Prostate gland (tissue), 2 donors: ENCODE measurements at regions not wholly inside any gene's neighbourhood (a gene's known extent, or its start where the extent isn't known, plus 50 kb on each side); places are given as distances from the start of the nearest gene placed in this dataset.

ENCODE experiments used
- CTCF ChIP-seq, 4 experiments: fragments of 200-600 bp in 2 of 4; fragments of 450-650 bp in 2 of 4; sonication (generic) in 2 of 4; IDR thresholded peaks; 1 replicate in 3 of 4; 2 replicates in 1 of 4; pipeline ENCODE4 v1.5.1; 2016 to 2019; ENCODE audit warnings: antibody characterized with exemption in 4 of 4, mild to moderate bottlenecking in 2 of 4, moderate library complexity in 2 of 4
- POLR2A ChIP-seq: fragments of 450-650 bp; IDR thresholded peaks from one replicate; pipeline ENCODE4 v1.6.1; 2016; ENCODE audit warnings: antibody characterized with exemption, mild to moderate bottlenecking

- TF ChIP-seq CTCF (IDR thresholded peaks at IDR 0.05) (no peak), POLR2A (no peak)
These were observed 478.3 kb upstream of the ISX start for GRCh38 chr22:34587357-34588356.
